ENCODE measurements at regions not wholly inside any gene's neighbourhood (a gene's known extent, or its start where the extent isn't known, plus 50 kb on each side); places are given as distances from the start of the nearest gene placed in this dataset.

GRCh38 chr5:3789519-3790193 is 194.0 kb downstream of the IRX1 start:
- Histone ChIP-seq H3K9me3 (peaks cover 0 to 4% (median 0%) of the 10 kb centered on the region in 4 donors), H3K4me3 (no peak overlapping the region), H3K4me1 (no peaks in the 10 kb centered on the region), H3K36me3 (no peaks in the 10 kb centered on the region), H3K27me3 (peaks cover 0 to 30% (median 0%) of the 10 kb centered on the region in 4 donors), H3K27ac (replicated peaks in 1 of 4) (no peak overlapping the region)
- intact Hi-C loops (cut with DNase I): no loop called here
- 88% methylated on average over 14 of the region's 14 CpGs for WGBS
- DNase-seq (ENCODE audit: extremely low spot score): no peak
- no peak for TF ChIP-seq CTCF (IDR thresholded peaks at IDR 0.05)
- no peak for TF ChIP-seq POLR2AphosphoS5 (IDR thresholded peaks at IDR 0.05)
- TF ChIP-seq EP300 (IDR thresholded peaks at IDR 0.05): no peak
- no peak for TF ChIP-seq POLR2A (IDR thresholded peaks at IDR 0.05; ENCODE audit: low read depth)

GRCh38 chr5:3793162-3793561 is 197.5 kb downstream of the IRX1 start:
- 94% methylated on average over 1 of the region's 1 CpG for WGBS
- Histone ChIP-seq H3K4me1 (no peaks in the 10 kb centered on the region), H3K27ac (replicated peaks in 1 of 4) (no peak overlapping the region), H3K4me3 (no peak overlapping the region), H3K36me3 (no peaks in the 10 kb centered on the region), H3K9me3 (no peaks in the 10 kb centered on the region), H3K27me3 (peaks cover 0 to 21% (median 0%) of the 10 kb centered on the region in 4 donors)
- TF ChIP-seq CTCF (IDR thresholded peaks at IDR 0.05) (no peak), POLR2AphosphoS5 (IDR thresholded peaks at IDR 0.05) (no peak), POLR2A (IDR thresholded peaks at IDR 0.05; ENCODE audit: low read depth) (no peak), EP300 (IDR thresholded peaks at IDR 0.05) (no peak)
- DNase-seq (ENCODE audit: extremely low spot score): no peak
- intact Hi-C loops (cut with DNase I): no loop called here

GRCh38 chr5:3794611-3795010 is 199.0 kb downstream of the IRX1 start:
- Histone ChIP-seq H3K27ac (replicated peaks in 1 of 4) (no peak overlapping the region), H3K27me3 (peaks cover 0 to 15% (median 0%) of the 10 kb centered on the region in 4 donors), H3K36me3 (no peaks in the 10 kb centered on the region), H3K9me3 (no peaks in the 10 kb centered on the region), H3K4me1 (no peaks in the 10 kb centered on the region), H3K4me3 (no peak overlapping the region)
- intact Hi-C loops (cut with DNase I): no loop called here
- TF ChIP-seq CTCF (IDR thresholded peaks at IDR 0.05) (no peak), POLR2A (IDR thresholded peaks at IDR 0.05; ENCODE audit: low read depth) (no peak), POLR2AphosphoS5 (IDR thresholded peaks at IDR 0.05) (no peak), EP300 (IDR thresholded peaks at IDR 0.05) (no peak)
- DNase-seq (ENCODE audit: extremely low spot score): no peak
- 100% methylated on average over 1 of the region's 1 CpG for WGBS

GRCh38 chr5:3796736-3797135 is 201.1 kb downstream of the IRX1 start:
- Histone ChIP-seq H3K9me3 (no peaks in the 10 kb centered on the region), H3K4me1 (no peaks in the 10 kb centered on the region), H3K27ac (replicated peaks in 1 of 4) (no peak overlapping the region), H3K4me3 (no peak overlapping the region), H3K27me3 (no peaks in the 10 kb centered on the region), H3K36me3 (no peaks in the 10 kb centered on the region)
- no peak for DNase-seq (ENCODE audit: extremely low spot score)
- intact Hi-C loops (cut with DNase I): no loop called here
- WGBS: 77% methylated on average over 2 of the region's 3 CpGs
- TF ChIP-seq EP300 (IDR thresholded peaks at IDR 0.05) (no peak), POLR2A (IDR thresholded peaks at IDR 0.05; ENCODE audit: low read depth) (no peak)

GRCh38 chr5:3801967-3802366 is 206.3 kb downstream of the IRX1 start:
- intact Hi-C loops (cut with DNase I): no loop called here
- H3K9me3 ChIP-seq: no peaks in the 10 kb centered on the region
- TF ChIP-seq CTCF (IDR thresholded peaks at IDR 0.05) (no peak), EP300 (IDR thresholded peaks at IDR 0.05) (no peak), POLR2AphosphoS5 (IDR thresholded peaks at IDR 0.05) (no peak), POLR2A (IDR thresholded peaks at IDR 0.05; ENCODE audit: low read depth) (no peak)
- H3K4me3 ChIP-seq: no peak overlapping the region
- no peak for DNase-seq (ENCODE audit: extremely low spot score)
- WGBS: 90% methylated on average over 2 of the region's 2 CpGs
- H3K36me3 ChIP-seq: no peaks in the 10 kb centered on the region
- no peaks in the 10 kb centered on the region for H3K4me1 ChIP-seq
- H3K27me3 ChIP-seq: no peaks in the 10 kb centered on the region
- H3K27ac ChIP-seq (replicated peaks in 1 of 4): no peak overlapping the region
